NCI-H2029 treated with DMSO at 0.1 percent for 48 hours (cell line): ENCODE measurements at regions not wholly inside any gene's neighbourhood (a gene's known extent, or its start where the extent isn't known, plus 50 kb on each side); places are given as distances from the start of the nearest gene placed in this dataset.
"Not testable (repeated sequence)": the region's sequence is repeated elsewhere in the genome, so short reads cannot be mapped to it uniquely, and the experiment has no call there.

ENCODE experiments used
- DNase-seq: peaks from one replicate; lab custom pipeline; 2025; lab: John Stamatoyannopoulos, UW

- no peak for DNase-seq
Measured at GRCh38 chr4:159655547-159655946, 552.7 kb downstream of the RAPGEF2 start.

DNA sequence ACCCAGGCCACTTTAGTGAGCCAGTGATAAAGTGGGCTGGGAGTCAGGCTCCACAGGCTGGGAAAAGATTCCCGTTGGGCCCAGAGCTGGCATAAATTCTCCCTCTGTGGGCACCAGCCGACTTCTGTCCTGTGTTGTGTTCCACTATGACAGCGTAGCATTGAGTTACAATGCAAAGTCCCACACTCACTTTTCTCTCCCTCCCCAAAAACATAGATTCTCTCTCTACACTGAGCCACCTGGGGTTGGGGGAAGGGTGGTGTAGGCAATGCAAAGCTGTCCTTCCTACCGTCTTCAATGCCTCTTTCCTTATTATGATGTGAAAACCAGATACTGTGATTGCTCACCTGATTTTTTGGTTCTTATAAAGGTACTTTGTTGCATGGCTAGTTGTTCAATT is 566.2 kb downstream of the RAPGEF2 start:
- no peak for DNase-seq

DNA sequence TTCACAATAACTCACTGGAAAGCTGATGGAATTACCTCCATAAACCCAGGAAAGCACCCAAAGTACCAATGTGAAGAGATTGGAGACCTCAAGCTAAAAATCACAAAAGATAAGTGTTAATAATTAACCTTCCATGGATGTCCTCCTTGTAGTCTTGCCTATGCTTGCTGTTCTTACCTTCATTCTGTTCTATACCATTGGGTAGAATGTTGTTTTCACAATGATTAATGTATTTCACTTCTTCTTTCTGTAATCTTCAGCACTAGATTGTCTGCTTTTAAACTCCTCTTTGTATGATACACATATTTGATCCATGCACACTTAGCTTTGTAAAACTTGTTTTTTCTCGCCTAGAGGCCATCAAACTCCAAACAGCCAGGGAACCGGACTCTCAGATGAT is 570.3 kb downstream of the RAPGEF2 start:
- DNase-seq, result no peak

DNA sequence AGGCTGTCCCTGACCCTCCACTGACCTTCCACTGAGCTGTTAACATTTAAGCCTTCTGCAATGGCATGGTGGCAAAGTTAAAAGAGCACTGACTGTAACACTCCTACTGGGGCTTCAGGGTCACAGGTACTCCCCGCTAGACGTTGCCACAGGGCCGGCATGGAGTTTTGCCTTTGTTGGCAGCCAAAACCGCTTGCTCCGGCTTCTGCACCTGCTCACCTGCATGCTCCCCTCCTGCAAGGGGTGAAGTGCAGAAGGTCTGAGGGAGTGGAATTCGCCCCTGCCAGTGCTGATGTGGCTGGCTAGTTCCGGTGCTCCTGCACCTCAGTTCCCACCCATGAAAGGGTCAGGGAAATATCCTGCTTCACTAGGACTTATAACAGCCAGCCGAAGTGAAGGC is 571.4 kb downstream of the RAPGEF2 start:
- DNase-seq, result no peak

GRCh38 chr4:159677521-159677920 is 574.6 kb downstream of the RAPGEF2 start:
- DNase-seq, result no peak

DNA sequence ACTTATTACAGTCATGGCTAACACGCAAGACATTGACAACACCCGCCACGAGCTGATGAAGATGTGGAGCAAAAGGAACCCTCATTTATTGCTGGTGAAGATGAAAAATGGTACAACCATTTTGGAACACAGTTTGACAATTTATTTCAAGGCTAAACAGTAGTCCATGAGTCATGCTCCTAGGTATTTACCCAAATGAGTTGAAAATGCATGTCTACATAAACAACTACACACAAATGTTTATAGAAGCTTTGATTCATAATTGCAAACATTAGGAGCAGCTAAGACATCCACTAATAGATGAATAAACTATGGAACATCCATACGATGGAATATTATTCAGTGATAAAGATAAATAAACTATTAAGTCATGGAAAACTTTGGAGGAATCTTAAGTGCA is 580.1 kb downstream of the RAPGEF2 start:
- DNase-seq, result no peak

- no peak for DNase-seq
Measured at GRCh38 chr4:159684061-159684460, 581.2 kb downstream of the RAPGEF2 start.

DNA sequence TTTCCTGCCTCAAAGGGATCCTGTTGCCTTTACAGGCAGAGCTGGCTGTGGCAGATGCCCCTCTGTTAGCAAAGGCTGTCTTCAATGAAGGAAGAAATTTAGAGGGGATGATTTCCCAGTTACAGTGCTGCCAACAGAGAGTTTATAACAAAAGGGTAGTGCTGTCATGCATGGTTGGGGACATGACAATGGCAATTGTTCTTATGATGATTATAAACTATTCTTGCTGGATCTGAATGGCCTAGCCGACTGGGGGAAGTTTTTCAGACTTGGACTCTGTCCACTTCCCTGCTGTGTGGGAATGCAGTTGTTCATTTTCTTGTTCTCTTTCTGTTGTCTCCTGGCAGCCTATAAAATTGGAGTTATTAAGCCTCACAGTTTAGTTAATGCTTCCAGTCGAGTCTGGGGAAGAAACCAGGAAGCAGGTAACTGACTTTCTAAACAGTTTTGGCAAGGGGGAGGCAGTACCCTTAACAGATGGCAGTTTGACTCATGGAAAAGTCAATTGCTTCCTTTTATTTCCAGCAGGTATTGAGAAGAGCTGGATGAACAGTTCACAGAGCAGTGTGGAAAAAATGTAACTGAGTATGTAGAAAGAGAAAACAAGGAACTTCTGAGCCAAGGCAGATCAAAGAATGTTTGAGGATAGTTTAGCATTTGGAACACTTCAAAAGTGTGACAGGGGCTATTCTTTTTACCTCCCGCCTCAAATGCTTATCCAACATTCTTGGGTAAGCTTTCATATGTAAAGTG is 582.6 kb downstream of the RAPGEF2 start:
- no peak for DNase-seq

GRCh38 chr4:159689526-159689925 is 586.6 kb downstream of the RAPGEF2 start:
- DNase-seq, result no peak

- DNase-seq, result no peak
Measured at GRCh38 chr4:159697322-159698283, 594.7 kb downstream of the RAPGEF2 start.

GRCh38 chr4:159698336-159698735 is 595.5 kb downstream of the RAPGEF2 start:
- no peak for DNase-seq

GRCh38 chr4:159702200-159702599 is 599.3 kb downstream of the RAPGEF2 start:
- DNase-seq, result no peak

DNA sequence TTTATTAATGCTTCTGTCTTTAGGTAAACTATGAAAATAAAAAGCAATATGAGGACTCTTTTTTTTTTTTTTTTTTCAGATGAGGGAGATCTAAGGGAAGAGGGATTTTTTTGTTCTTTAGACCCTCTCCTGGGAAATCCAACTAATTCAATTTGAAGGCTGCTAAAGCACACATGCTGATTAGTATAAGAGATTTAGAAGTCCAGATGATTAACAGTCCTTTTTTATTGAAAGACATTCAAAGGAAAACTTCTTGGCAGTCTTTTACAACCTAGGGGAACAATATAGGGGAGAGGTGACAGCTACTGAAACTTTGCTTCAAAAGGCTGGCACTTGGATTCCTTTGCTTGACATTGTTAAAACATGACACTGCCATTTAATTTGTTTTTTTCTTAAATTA is 602.5 kb downstream of the RAPGEF2 start:
- no peak for DNase-seq

GRCh38 chr4:159706704-159707103 is 603.8 kb downstream of the RAPGEF2 start:
- DNase-seq, result no peak

DNA sequence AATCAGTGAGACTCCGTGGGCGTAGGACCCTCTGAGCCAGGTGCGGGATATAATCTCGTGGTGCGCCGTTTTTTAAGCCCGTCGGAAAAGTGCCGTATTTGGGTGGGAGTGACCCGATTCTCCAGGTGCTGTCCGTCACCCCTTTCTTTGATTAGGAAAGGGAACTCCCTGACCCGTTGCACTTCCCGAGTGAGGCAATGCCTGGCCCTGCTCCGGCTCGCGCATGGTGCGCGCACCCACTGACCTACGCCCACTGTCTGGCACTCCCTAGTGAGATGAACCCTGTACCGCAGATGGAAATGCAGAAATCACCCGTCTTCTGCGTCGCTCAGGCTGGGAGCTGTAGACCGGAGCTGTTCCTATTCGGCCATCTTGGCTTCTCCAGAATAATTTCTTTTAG is 612.3 kb downstream of the RAPGEF2 start:
- not testable (repeated sequence) for DNase-seq

GRCh38 chr4:159719531-159719930 is 616.7 kb downstream of the RAPGEF2 start:
- DNase-seq, result no peak

GRCh38 chr4:159722052-159722451 is 619.2 kb downstream of the RAPGEF2 start:
- no peak for DNase-seq

- no peak for DNase-seq
Measured at GRCh38 chr4:159722918-159723317, 620.0 kb downstream of the RAPGEF2 start.

GRCh38 chr4:159723341-159724048 is 620.6 kb downstream of the RAPGEF2 start:
- no peak for DNase-seq

GRCh38 chr4:159725571-159725970 is 622.7 kb downstream of the RAPGEF2 start:
- DNase-seq, result no peak

GRCh38 chr4:159735281-159736207 is 632.7 kb downstream of the RAPGEF2 start:
- no peak for DNase-seq
